GM19372 (cell line): ENCODE measurements at regions not wholly inside any gene's neighbourhood (a gene's known extent, or its start where the extent isn't known, plus 50 kb on each side); places are given as distances from the start of the nearest gene placed in this dataset.

ENCODE experiments used
- ATAC-seq: cut with Tn5 transposase; IDR thresholded peaks from one replicate; pipeline ENCODE4 v1.9.1; 2021; ENCODE audit warnings: mild to moderate bottlenecking, low read depth, moderate library complexity; ENCODE audit not compliant: unreplicated experiment

GRCh38 chr5:8598996-8599395 is 730.0 kb downstream of the MTRR start:
- no peak for ATAC-seq

GRCh38 chr5:8600843-8601242 is 731.9 kb downstream of the MTRR start:
- ATAC-seq = no peak

GRCh38 chr5:8601831-8602354 is 732.9 kb downstream of the MTRR start:
- no peak for ATAC-seq

GRCh38 chr5:8606231-8606630 is 737.3 kb downstream of the MTRR start:
- ATAC-seq = no peak

GRCh38 chr5:8611067-8611466 is 742.1 kb downstream of the MTRR start:
- ATAC-seq = no peak

GRCh38 chr5:8613078-8613685 is 744.2 kb downstream of the MTRR start:
- no peak for ATAC-seq

GRCh38 chr5:8615142-8615858 is 746.4 kb downstream of the MTRR start:
- no peak for ATAC-seq

- no peak for ATAC-seq
Observed at GRCh38 chr5:8628521-8628920, 759.6 kb downstream of the MTRR start.

- ATAC-seq = no peak
Observed at GRCh38 chr5:8633259-8633658, 764.3 kb downstream of the MTRR start.

GRCh38 chr5:8633696-8634095 is 764.7 kb downstream of the MTRR start:
- no peak for ATAC-seq

- no peak for ATAC-seq
Observed at GRCh38 chr5:8634219-8634618, 765.3 kb downstream of the MTRR start.

GRCh38 chr5:8641786-8642505 is 773.0 kb downstream of the MTRR start:
- ATAC-seq = no peak

GRCh38 chr5:8644377-8644776 is 775.4 kb downstream of the MTRR start:
- no peak for ATAC-seq

- no peak for ATAC-seq
Observed at GRCh38 chr5:8647111-8647510, 778.2 kb downstream of the MTRR start.

- no peak for ATAC-seq
Observed at GRCh38 chr5:8650186-8650585, 781.2 kb downstream of the MTRR start.

GRCh38 chr5:8660133-8660893 is 791.4 kb downstream of the MTRR start:
- ATAC-seq = no peak

- no peak for ATAC-seq
Observed at GRCh38 chr5:8663374-8663773, 794.4 kb downstream of the MTRR start.

- no peak for ATAC-seq
Observed at GRCh38 chr5:8675182-8675581, 806.2 kb downstream of the MTRR start.

GRCh38 chr5:8676695-8677094 is 807.7 kb downstream of the MTRR start:
- ATAC-seq = no peak

GRCh38 chr5:8682381-8682780 is 813.4 kb downstream of the MTRR start:
- ATAC-seq = no peak

GRCh38 chr5:8683496-8683895 is 814.5 kb downstream of the MTRR start:
- ATAC-seq = no peak
